Neural cell (in vitro differentiated cells): ENCODE measurements at regions not wholly inside any gene's neighbourhood (a gene's known extent, or its start where the extent isn't known, plus 50 kb on each side); places are given as distances from the start of the nearest gene placed in this dataset.
A peak's percentile ranks its signal among the peaks of the same experiment; 100 is the strongest.

Experiments used
- H2AFZ ChIP-seq: fragments of 200-600, 300-800 bp; sonication (generic), shearing (Covaris generic); 2 replicates; pipeline ENCODE4 v1.6.0; 2014; ENCODE audit warnings: low read depth, mild to moderate bottlenecking, antibody characterized with exemption, low read length, moderate library complexity
- H3F3A ChIP-seq: fragments of 200-600 bp; shearing (Covaris generic); 2 replicates; pipeline ENCODE4 v1.6.1; 2016; ENCODE audit warnings: mild to moderate bottlenecking, moderate library complexity, mixed read lengths, antibody characterized with exemption, low read length; ENCODE audit not compliant: insufficient read depth, poor library complexity, severe bottlenecking
- H3K27ac ChIP-seq: fragments of 200-600, 300-800 bp; sonication (generic), shearing (Covaris generic); 2 replicates; pipeline ENCODE4 v1.5.1; 2014; ENCODE audit warnings: mild to moderate bottlenecking, low read length, moderate library complexity
- H3K27me3 ChIP-seq: fragments of 300-800, 200-600 bp; sonication (generic), shearing (Covaris generic); 2 replicates; pipeline ENCODE4 v1.6.0; 2014; ENCODE audit warnings: mild to moderate bottlenecking, low read depth, low read length, moderate library complexity; ENCODE audit not compliant: insufficient read depth
- H3K36me3 ChIP-seq: fragments of 300-800, 200-600 bp; sonication (generic), shearing (Covaris generic); 2 replicates; pipeline ENCODE4 v1.5.1; 2014; ENCODE audit warnings: mild to moderate bottlenecking, antibody characterized with exemption, low read length, moderate library complexity; ENCODE audit not compliant: insufficient read depth
- H3K4me2 ChIP-seq: fragments of 300-800, 200-600 bp; sonication (generic), shearing (Covaris generic); 2 replicates; pipeline ENCODE4 v1.6.0; 2014; ENCODE audit warnings: mild to moderate bottlenecking, low read length
- H3K4me3 ChIP-seq: fragments of 300-800, 200-600 bp; sonication (generic), shearing (Covaris generic); 2 replicates; pipeline ENCODE4 v1.5.1; 2014; ENCODE audit warnings: mild to moderate bottlenecking, low read length, moderate library complexity
- H3K79me2 ChIP-seq: fragments of 200-600 bp; shearing (Covaris generic); replicated peaks from 2 replicates; pipeline ENCODE4 v1.6.0; 2014; ENCODE audit warnings: mild to moderate bottlenecking, low read length, moderate library complexity; ENCODE audit not compliant: insufficient read depth
- H3K9ac ChIP-seq: fragments of 300-800, 200-600 bp; sonication (generic), shearing (Covaris generic); 2 replicates; pipeline ENCODE4 v1.6.1; 2016; ENCODE audit warnings: mild to moderate bottlenecking, low read length, mixed read lengths
- H3K9me2 ChIP-seq: fragments of 200-600 bp; shearing (Covaris generic); 2 replicates; pipeline ENCODE4 v1.6.1; 2016; ENCODE audit warnings: mild to moderate bottlenecking, low read length, mixed read lengths; ENCODE audit not compliant: insufficient read depth
- H3K9me3 ChIP-seq: fragments of 200-600, 300-800 bp; sonication (generic), shearing (Covaris generic); 2 replicates; pipeline ENCODE4 v1.6.1; 2016; ENCODE audit warnings: mild to moderate bottlenecking, mixed run types, low read length, moderate library complexity, mixed read lengths
- H4K20me1 ChIP-seq: fragments of 200-600 bp; shearing (Covaris generic); 2 replicates; pipeline ENCODE4 v1.6.1; 2016; ENCODE audit warnings: mild to moderate bottlenecking, mixed run types; ENCODE audit not compliant: insufficient read depth
- CTCF ChIP-seq: fragments of 450-650 bp; IDR thresholded peaks from 2 replicates; pipeline ENCODE4 v1.5.1; 2014; ENCODE audit warnings: antibody characterized with exemption, mild to moderate bottlenecking, moderate library complexity; ENCODE audit not compliant: poor library complexity, severe bottlenecking
- EP300 ChIP-seq: fragments of 450-650 bp; conservative IDR thresholded peaks from 2 replicates; pipeline ENCODE4 v1.6.1; 2014; ENCODE audit warnings: antibody characterized with exemption, mild to moderate bottlenecking, moderate library complexity; ENCODE audit not compliant: poor library complexity, severe bottlenecking
- EZH2 ChIP-seq: fragments of 200-600, 300-800 bp; shearing (Covaris generic), sonication (generic); IDR thresholded peaks from 2 replicates; pipeline ENCODE4 v1.6.1; 2014; ENCODE audit warnings: antibody characterized with exemption, low read length, borderline replicate concordance, mild to moderate bottlenecking; ENCODE audit not compliant: insufficient read depth, poor library complexity, severe bottlenecking
- MXI1 ChIP-seq: fragments of 450-650 bp; conservative IDR thresholded peaks from 2 replicates; pipeline ENCODE4 v1.6.1; 2014; ENCODE audit warnings: antibody characterized with exemption, mild to moderate bottlenecking; ENCODE audit not compliant: poor library complexity, severe bottlenecking
- POLR2AphosphoS5 ChIP-seq: IDR thresholded peaks from 2 replicates; pipeline ENCODE4 v1.6.1; 2012
- RAD21 ChIP-seq: fragments of 450-650 bp; conservative IDR thresholded peaks from 2 replicates; pipeline ENCODE4 v1.6.1; 2014; ENCODE audit warnings: antibody characterized with exemption, mild to moderate bottlenecking, moderate library complexity
- SMC3 ChIP-seq: fragments of 450-650 bp; conservative IDR thresholded peaks from 2 replicates; pipeline ENCODE4 v1.6.1; 2014; ENCODE audit warnings: antibody characterized with exemption, mild to moderate bottlenecking, moderate library complexity; ENCODE audit not compliant: poor library complexity
- TAF1 ChIP-seq: IDR thresholded peaks from 2 replicates; pipeline ENCODE4 v1.6.1; 2012; ENCODE audit warnings: low read depth
- TF ChIP-seq, protein P1 (sequence below): IDR thresholded peaks from 2 replicates; pipeline ENCODE4 v1.6.1; 2012; ENCODE audit warnings: borderline replicate concordance

- H3K4me2 ChIP-seq = no peak overlapping the region
- H3K9ac ChIP-seq = no peak overlapping the region
- H3K79me2 ChIP-seq = no peaks in the 10 kb centered on the region
- no peaks in the 10 kb centered on the region for H3K27me3 ChIP-seq
- TF ChIP-seq, protein P1, sequence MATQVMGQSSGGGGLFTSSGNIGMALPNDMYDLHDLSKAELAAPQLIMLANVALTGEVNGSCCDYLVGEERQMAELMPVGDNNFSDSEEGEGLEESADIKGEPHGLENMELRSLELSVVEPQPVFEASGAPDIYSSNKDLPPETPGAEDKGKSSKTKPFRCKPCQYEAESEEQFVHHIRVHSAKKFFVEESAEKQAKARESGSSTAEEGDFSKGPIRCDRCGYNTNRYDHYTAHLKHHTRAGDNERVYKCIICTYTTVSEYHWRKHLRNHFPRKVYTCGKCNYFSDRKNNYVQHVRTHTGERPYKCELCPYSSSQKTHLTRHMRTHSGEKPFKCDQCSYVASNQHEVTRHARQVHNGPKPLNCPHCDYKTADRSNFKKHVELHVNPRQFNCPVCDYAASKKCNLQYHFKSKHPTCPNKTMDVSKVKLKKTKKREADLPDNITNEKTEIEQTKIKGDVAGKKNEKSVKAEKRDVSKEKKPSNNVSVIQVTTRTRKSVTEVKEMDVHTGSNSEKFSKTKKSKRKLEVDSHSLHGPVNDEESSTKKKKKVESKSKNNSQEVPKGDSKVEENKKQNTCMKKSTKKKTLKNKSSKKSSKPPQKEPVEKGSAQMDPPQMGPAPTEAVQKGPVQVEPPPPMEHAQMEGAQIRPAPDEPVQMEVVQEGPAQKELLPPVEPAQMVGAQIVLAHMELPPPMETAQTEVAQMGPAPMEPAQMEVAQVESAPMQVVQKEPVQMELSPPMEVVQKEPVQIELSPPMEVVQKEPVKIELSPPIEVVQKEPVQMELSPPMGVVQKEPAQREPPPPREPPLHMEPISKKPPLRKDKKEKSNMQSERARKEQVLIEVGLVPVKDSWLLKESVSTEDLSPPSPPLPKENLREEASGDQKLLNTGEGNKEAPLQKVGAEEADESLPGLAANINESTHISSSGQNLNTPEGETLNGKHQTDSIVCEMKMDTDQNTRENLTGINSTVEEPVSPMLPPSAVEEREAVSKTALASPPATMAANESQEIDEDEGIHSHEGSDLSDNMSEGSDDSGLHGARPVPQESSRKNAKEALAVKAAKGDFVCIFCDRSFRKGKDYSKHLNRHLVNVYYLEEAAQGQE = no peak
- TF ChIP-seq POLR2AphosphoS5 (no peak), TAF1 (no peak), RAD21 (no peak), MXI1 (no peak), CTCF (no peak), EZH2 (no peak), EP300 (no peak), SMC3 (no peak)
- H3F3A ChIP-seq = no peaks in the 10 kb centered on the region
- H3K4me3 ChIP-seq = no peak overlapping the region
- no peaks in the 10 kb centered on the region for H4K20me1 ChIP-seq
- H2AFZ ChIP-seq = no peak overlapping the region
- H3K27ac ChIP-seq = no peak overlapping the region
- no peaks in the 10 kb centered on the region for H3K9me3 ChIP-seq
- H3K9me2 ChIP-seq = no peaks in the 10 kb centered on the region
- no peaks in the 10 kb centered on the region for H3K36me3 ChIP-seq
These were observed 285.1 kb downstream of the SPRY2 start for GRCh38 chr13:80055847-80056246.

DNA sequence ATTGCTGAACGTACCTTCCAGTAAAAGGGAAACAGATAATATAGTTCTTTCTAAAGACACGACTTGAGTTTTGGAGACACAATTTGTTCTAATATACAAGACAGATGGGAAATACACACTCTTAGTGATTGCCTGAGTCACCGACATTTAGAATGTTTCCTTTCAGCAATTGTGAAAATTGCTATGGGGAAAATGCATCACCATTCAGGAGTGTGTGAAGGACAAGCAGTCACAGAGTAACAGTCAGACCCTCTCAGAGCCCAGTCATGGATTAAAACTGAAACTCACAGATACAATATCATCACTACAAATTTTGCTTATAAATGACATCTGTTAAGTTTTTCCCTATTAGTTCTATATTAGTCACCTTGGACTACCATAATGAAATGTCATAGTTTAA lies 286.1 kb downstream of the SPRY2 start:
- peak; percentile 11 for TF ChIP-seq POLR2AphosphoS5
- TF ChIP-seq MXI1 = no peak
- Histone ChIP-seq H3K79me2 (no peaks in the 10 kb centered on the region), H3F3A (no peaks in the 10 kb centered on the region), H3K9me3 (no peaks in the 10 kb centered on the region), H3K27ac (no peak overlapping the region), H3K36me3 (no peaks in the 10 kb centered on the region), H4K20me1 (no peaks in the 10 kb centered on the region), H3K4me3 (no peak overlapping the region), H3K4me2 (no peak overlapping the region), H3K9ac (no peak overlapping the region), H3K9me2 (no peaks in the 10 kb centered on the region), H3K27me3 (no peaks in the 10 kb centered on the region), H2AFZ (no peak overlapping the region)

- H3K9ac ChIP-seq = no peak overlapping the region
- TF ChIP-seq SMC3 = no peak
- no peak for TF ChIP-seq TAF1
- TF ChIP-seq CTCF = no peak
- no peak for TF ChIP-seq EP300
- TF ChIP-seq MXI1 = no peak
- no peak for TF ChIP-seq RAD21
- TF ChIP-seq, protein P1 = no peak
- no peak for TF ChIP-seq EZH2
- no peak for TF ChIP-seq POLR2AphosphoS5
These were observed 288.6 kb downstream of the SPRY2 start for GRCh38 chr13:80052286-80052685.

More at GRCh38 chr13:80052286-80052685, 288.6 kb downstream of the SPRY2 start:
- Histone ChIP-seq H3K79me2 (no peaks in the 10 kb centered on the region), H3K9me3 (no peaks in the 10 kb centered on the region), H2AFZ (no peak overlapping the region), H3K36me3 (no peaks in the 10 kb centered on the region), H3K27me3 (no peaks in the 10 kb centered on the region), H3K27ac (no peak overlapping the region), H4K20me1 (no peaks in the 10 kb centered on the region), H3K4me2 (no peak overlapping the region), H3K4me3 (no peak overlapping the region), H3F3A (no peaks in the 10 kb centered on the region), H3K9me2 (no peaks in the 10 kb centered on the region)
